Stimulated activated effector memory CD8-positive, alpha-beta T cell treated with anti-CD3 and anti-CD28 coated beads, Interleukin-12 subunit alpha, Interleukin-12 subunit beta, amount 100 ng/mL, for 72 hours (primary cell): ENCODE measurements at regions not wholly inside any gene's neighbourhood (a gene's known extent, or its start where the extent isn't known, plus 50 kb on each side); places are given as distances from the start of the nearest gene placed in this dataset.

ENCODE experiments used
- ATAC-seq: fragments of 150-1000 bp; cut with Tn5 transposase; 2 replicates; pipeline ENCODE4 v1.10.0; 2021
- DNase-seq, 2 donors: peaks; one replicate each; pipeline ENCODE4 v3.0.0; 2021 to 2022; ENCODE audit warnings: low spot score in 2 of 2
- H3K27ac Mint-ChIP-seq: one replicate; pipeline ENCODE4 v1.8.0; 2022; ENCODE audit warnings: mild to moderate bottlenecking, mixed read lengths
- H3K36me3 Mint-ChIP-seq: one replicate; pipeline ENCODE4 v1.8.0; 2022; ENCODE audit warnings: mild to moderate bottlenecking, mixed read lengths
- H3K4me1 Mint-ChIP-seq: one replicate; pipeline ENCODE4 v1.8.0; 2022; ENCODE audit warnings: mixed read lengths
- H3K4me3 Mint-ChIP-seq: one replicate; pipeline ENCODE4 v1.8.0; 2022; ENCODE audit warnings: mild to moderate bottlenecking, mixed read lengths
- H3K9me3 Mint-ChIP-seq: one replicate; pipeline ENCODE4 v1.8.0; 2022; ENCODE audit warnings: mixed read lengths

GRCh38 chr2:105150231-105150630 lies 91.3 kb upstream of the GPR45 start:
- H3K9me3 Mint-ChIP-seq, result no peaks in the 10 kb centered on the region
- DNase-seq (no peak), ATAC-seq (no peak)
- H3K36me3 Mint-ChIP-seq, result no peaks in the 10 kb centered on the region
- H3K4me1 Mint-ChIP-seq, result no peaks in the 10 kb centered on the region
- no peak overlapping the region for H3K4me3 Mint-ChIP-seq
- no peak overlapping the region for H3K27ac Mint-ChIP-seq

GRCh38 chr2:105154119-105154818 lies 87.3 kb upstream of the GPR45 start:
- no peak overlapping the region for H3K27ac Mint-ChIP-seq
- H3K9me3 Mint-ChIP-seq, result peaks cover 20% of the 10 kb centered on the region
- no peaks in the 10 kb centered on the region for H3K4me1 Mint-ChIP-seq
- DNase-seq (no peak), ATAC-seq (no peak)
- H3K36me3 Mint-ChIP-seq, result no peaks in the 10 kb centered on the region
- no peak overlapping the region for H3K4me3 Mint-ChIP-seq

GRCh38 chr2:105156166-105156565 lies 85.4 kb upstream of the GPR45 start:
- ATAC-seq (no peak), DNase-seq (no peak)
- Mint-ChIP-seq H3K27ac (no peak overlapping the region), H3K36me3 (no peaks in the 10 kb centered on the region), H3K4me3 (no peak overlapping the region), H3K4me1 (no peaks in the 10 kb centered on the region), H3K9me3 (peaks cover 20% of the 10 kb centered on the region)

DNA sequence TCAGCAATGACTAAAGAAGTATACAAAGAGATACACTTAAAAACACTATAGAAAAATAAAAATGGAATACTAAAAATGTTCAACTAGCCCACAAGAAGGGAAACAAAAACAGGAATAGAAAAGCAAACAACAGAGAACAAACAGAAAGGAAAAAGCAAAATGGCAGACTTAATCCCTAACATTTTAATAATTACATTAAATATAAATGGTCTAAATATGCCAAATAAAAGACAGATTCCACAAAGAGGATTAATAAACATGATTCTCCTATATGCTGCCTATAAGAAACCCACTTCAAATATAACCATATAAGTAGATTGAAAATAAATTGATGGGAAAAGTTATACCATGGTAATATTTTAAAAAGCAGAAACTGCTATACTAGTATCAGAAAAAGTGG lies 83.5 kb upstream of the GPR45 start:
- no peaks in the 10 kb centered on the region for H3K4me1 Mint-ChIP-seq
- H3K27ac Mint-ChIP-seq, result no peak overlapping the region
- ATAC-seq (no peak), DNase-seq (no peak)
- H3K36me3 Mint-ChIP-seq, result no peaks in the 10 kb centered on the region
- H3K4me3 Mint-ChIP-seq, result no peak overlapping the region
- peaks cover 20% of the 10 kb centered on the region for H3K9me3 Mint-ChIP-seq

GRCh38 chr2:105166688-105167087 lies 74.9 kb upstream of the GPR45 start:
- Mint-ChIP-seq H3K36me3 (no peaks in the 10 kb centered on the region), H3K9me3 (no peaks in the 10 kb centered on the region), H3K4me3 (no peak overlapping the region), H3K4me1 (no peaks in the 10 kb centered on the region), H3K27ac (no peak overlapping the region)
- ATAC-seq (no peak), DNase-seq (no peak)

DNA sequence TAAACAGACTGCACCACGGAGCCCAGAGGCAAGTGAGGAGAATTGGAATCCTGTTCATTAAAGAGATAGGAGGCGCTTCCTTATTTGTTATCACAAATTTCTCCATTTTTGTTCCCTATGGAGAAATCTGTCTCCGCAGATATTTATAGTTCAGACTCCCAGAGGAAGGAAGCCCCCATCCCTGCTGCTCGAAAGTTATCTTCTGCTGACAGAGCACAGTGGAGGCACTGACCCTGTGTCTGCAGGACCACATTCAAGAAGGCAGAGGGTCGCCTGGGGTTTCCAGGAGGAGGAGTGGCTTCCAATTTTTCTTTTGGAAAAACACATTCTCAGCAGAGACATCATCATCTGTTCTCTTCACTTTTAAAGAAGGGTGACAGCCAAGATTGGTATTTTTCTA lies 73.0 kb upstream of the GPR45 start:
- no peak overlapping the region for H3K4me3 Mint-ChIP-seq
- no peaks in the 10 kb centered on the region for H3K36me3 Mint-ChIP-seq
- ATAC-seq (no peak), DNase-seq (no peak)
- H3K27ac Mint-ChIP-seq, result no peak overlapping the region
- no peaks in the 10 kb centered on the region for H3K4me1 Mint-ChIP-seq
- H3K9me3 Mint-ChIP-seq, result no peaks in the 10 kb centered on the region

DNA sequence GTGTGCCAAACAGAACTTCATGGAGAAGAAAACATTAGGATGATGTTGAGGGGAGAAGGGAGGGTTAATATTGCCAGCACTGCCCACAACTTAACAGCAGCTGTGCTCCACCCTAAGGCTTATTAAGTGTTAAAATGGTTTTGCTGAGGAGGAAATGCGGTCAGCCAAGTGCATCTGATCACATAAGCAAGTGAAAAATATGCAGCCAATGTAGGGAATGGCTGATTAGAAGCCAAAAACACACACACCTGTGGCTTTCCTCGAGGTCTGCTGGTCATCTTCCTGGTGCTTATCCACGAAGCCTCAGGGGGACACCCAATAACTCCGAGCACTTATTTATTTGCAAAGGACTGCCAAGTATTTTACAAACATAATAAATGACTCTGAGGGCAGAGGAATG lies 66.3 kb upstream of the GPR45 start:
- DNase-seq (no peak), ATAC-seq (no peak)
- Mint-ChIP-seq H3K9me3 (no peaks in the 10 kb centered on the region), H3K4me3 (no peak overlapping the region), H3K27ac (peak overlapping the region; percentile 15), H3K4me1 (peaks cover 11% of the 10 kb centered on the region), H3K36me3 (no peaks in the 10 kb centered on the region)

DNA sequence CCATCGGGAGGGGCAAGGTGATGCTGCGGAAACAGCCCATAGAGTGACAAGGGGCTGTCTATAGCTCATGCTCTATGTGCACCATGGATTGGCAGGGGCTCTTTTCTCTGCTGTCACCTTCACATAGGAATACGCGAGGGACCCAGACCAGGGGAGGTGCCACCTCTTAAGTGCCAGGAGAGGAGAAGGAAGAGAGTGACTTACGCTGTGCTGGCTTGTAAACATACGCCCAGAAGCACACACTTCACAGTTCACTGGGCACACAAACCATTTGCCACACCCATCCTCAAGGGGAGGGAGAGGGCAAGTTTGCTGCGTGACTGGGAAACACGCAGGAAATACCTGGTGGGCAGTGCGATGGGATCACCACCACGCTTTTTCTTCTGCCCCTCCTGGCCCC lies 65.1 kb upstream of the GPR45 start:
- ATAC-seq (peak; percentile 6), DNase-seq (peak in 1 of 2 donors; percentile 29)
- no peaks in the 10 kb centered on the region for H3K36me3 Mint-ChIP-seq
- no peak overlapping the region for H3K4me3 Mint-ChIP-seq
- no peaks in the 10 kb centered on the region for H3K9me3 Mint-ChIP-seq
- H3K27ac Mint-ChIP-seq, result no peak overlapping the region
- H3K4me1 Mint-ChIP-seq, result peaks cover 14% of the 10 kb centered on the region

- ATAC-seq (no peak), DNase-seq (no peak)
- Mint-ChIP-seq H3K4me3 (no peak overlapping the region), H3K36me3 (no peaks in the 10 kb centered on the region), H3K27ac (no peak overlapping the region), H3K4me1 (peaks cover 16% of the 10 kb centered on the region), H3K9me3 (no peaks in the 10 kb centered on the region)
These were observed 64.5 kb upstream of the GPR45 start for GRCh38 chr2:105177008-105177407.

DNA sequence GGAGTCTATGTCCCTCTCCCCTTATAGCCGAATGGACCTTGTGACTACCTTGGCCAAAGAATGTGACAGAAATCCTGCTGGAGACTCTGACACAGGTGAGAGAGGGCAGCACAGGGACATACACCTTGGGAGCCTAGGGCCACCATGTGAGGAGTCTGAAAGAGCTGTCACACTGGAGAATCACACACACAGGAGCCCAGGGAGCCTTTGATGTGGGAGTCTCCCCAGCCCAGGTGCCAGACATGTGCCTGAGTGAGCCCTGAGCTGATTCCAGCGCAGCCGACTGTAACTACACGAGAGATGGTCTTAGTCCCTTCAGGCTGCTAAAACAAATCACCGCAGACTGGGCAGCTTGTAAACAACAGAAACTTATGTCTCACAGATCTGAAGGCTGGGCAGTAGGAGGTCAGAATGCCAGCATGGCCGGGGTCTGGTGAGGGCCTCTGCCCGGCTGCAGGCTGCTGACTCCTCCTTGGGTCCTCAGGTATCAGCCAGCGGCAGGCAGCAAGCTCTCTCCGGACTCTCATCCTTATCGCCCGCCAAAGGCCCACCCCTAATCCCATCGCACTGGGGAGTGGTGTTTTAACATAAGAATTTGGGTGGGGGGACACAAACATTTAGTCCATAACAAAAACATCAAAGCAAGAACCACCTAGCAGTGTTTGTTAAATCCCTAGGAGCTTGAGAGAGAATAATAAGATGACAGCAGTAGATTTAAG lies 63.8 kb upstream of the GPR45 start:
- Mint-ChIP-seq H3K9me3 (no peaks in the 10 kb centered on the region), H3K4me1 (peaks cover 16% of the 10 kb centered on the region), H3K4me3 (no peak overlapping the region), H3K27ac (no peak overlapping the region), H3K36me3 (no peaks in the 10 kb centered on the region)
- ATAC-seq, result no peak
- peak in 1 of 2 donors; percentile 25 for DNase-seq

DNA sequence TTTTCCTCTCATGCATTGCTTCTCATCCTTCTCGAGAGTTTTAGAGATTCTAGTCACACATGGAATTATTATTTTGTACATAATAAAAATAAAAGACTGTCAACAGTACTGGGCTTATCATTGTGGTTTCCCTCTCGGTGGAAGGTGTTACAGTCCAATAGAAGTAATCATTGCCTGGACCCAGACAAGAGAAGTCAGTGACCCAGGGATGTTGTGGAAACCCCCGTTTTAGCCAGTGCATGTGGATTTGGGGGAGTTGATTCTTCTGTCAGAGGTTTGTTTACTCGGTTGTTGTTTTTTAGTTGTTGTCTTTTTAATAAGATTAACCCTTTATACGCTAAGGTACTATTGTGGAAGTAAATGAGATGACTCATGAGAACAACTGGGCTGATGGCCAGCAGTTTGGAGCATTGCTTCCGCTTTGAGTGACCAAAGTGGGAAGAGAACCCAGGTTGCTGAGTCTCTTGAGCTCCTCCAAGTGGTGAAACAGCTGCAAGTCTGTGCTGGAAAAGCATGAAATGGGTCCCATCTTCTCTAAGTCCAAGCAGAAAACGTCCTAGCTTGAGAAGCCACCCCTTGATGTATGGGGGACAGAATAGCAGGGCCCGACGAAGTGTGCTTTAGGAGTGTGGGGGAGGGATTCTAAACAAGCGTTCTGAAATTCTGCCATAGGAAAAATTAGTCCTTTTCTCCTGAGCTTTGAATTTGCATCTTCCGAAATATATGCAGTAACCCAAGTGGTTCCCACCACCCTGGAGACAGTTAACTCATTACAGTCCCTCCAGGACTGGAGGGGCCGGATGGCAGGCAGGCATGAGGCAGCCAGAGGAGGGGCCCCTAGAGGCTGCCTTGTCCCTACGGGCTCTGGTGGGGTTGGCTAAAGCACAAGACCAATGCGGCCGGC lies 61.8 kb upstream of the GPR45 start:
- Mint-ChIP-seq H3K9me3 (no peaks in the 10 kb centered on the region), H3K27ac (no peak overlapping the region), H3K4me1 (peaks cover 5% of the 10 kb centered on the region), H3K36me3 (no peaks in the 10 kb centered on the region), H3K4me3 (no peak overlapping the region)
- DNase-seq, result peak in 1 of 2 donors; percentile 20
- no peak for ATAC-seq

- Mint-ChIP-seq H3K36me3 (no peaks in the 10 kb centered on the region), H3K27ac (no peak overlapping the region), H3K4me3 (no peak overlapping the region), H3K4me1 (peaks cover 5% of the 10 kb centered on the region), H3K9me3 (no peaks in the 10 kb centered on the region)
- DNase-seq (peak in 1 of 2 donors; percentile 37), ATAC-seq (no peak)
These were observed 61.0 kb upstream of the GPR45 start for GRCh38 chr2:105180491-105180972.

DNA sequence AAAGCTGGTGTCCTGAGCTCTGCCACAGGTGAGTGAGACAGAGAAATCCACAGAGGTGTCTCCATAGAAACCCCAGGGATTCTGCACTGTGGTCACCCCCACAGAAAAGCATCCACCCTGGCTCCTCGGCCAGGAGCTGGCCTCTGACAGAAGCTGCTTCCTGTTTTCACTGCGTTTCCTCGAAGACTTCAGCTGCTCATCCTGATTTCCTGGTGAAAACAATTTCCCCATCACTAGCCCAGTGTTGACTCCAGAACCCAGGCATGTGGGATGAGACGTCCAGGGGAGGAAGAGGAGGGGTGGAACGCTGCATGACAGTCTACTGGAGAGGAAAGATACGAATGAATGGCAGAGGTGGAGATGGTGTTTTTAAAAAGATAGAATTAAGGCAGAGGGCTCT lies 60.3 kb upstream of the GPR45 start:
- peaks cover 5% of the 10 kb centered on the region for H3K4me1 Mint-ChIP-seq
- no peaks in the 10 kb centered on the region for H3K36me3 Mint-ChIP-seq
- H3K4me3 Mint-ChIP-seq, result no peak overlapping the region
- no peaks in the 10 kb centered on the region for H3K9me3 Mint-ChIP-seq
- no peak for ATAC-seq
- DNase-seq, result peak in 1 of 2 donors; percentile 29
- H3K27ac Mint-ChIP-seq, result no peak overlapping the region

- Mint-ChIP-seq H3K4me3 (no peak overlapping the region), H3K27ac (no peak overlapping the region), H3K36me3 (no peaks in the 10 kb centered on the region), H3K9me3 (no peaks in the 10 kb centered on the region), H3K4me1 (peaks cover 5% of the 10 kb centered on the region)
- DNase-seq (peak in 1 of 2 donors; percentile 23), ATAC-seq (no peak)
These were observed 57.8 kb upstream of the GPR45 start for GRCh38 chr2:105183555-105184323.

DNA sequence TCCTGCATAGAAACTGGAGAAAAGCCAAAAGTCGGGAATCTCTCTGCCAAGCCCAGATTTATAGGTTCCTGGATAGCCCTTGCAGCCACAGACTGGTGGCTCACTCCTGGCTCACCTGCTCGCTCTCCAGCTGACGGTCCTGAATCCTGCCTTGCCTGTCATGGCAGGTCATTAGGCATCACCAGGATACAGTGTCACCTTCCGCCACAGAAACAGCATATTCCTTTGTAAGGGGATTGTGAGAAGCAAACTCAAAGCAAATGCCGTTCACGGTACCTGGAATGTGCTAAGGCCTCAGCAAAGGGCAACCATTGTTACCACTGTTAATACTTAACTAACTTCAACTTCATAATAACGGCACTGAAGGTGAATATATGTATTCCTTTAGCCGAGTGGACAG lies 57.1 kb upstream of the GPR45 start:
- peak in 1 of 2 donors; percentile 10 for DNase-seq
- H3K36me3 Mint-ChIP-seq, result no peaks in the 10 kb centered on the region
- peaks cover 5% of the 10 kb centered on the region for H3K4me1 Mint-ChIP-seq
- H3K4me3 Mint-ChIP-seq, result no peak overlapping the region
- H3K9me3 Mint-ChIP-seq, result no peaks in the 10 kb centered on the region
- no peak overlapping the region for H3K27ac Mint-ChIP-seq
- ATAC-seq, result no peak
